ENCODE measurements at regions not wholly inside any gene's neighbourhood (a gene's known extent, or its start where the extent isn't known, plus 50 kb on each side); places are given as distances from the start of the nearest gene placed in this dataset.

DNA sequence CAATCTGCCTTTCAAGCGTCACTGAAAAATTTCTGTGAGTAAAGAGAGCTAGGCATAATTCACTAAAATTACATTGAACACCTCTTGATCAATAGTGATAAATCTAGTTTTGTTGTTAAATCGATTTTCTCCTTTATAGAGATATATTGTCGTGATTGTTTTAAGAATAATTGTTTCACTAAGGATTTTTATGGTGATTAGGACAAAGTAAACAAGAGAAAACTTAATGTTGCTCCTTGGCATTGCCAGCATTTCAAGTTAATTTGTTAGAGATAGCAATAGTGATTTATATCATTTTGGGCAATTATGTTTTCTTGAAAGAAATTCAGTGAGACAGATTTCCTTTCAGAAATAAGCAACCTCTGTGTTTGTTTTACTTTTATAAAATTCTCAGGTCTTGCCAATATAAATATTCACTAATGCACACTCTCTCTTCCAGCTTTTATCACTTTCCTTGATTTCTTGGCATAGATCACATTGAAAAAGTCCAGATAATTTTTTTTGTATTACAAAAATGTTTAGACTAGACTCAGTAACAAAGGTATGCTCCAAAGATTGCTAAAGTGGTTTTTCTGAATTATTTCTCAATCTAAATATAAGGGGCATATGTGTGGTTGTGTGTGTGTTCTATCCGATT is 538.7 kb downstream of the TFEC start:
- Histone ChIP-seq H3K4me3 (no peak overlapping the region), H3K27ac (no peak overlapping the region), H3K4me1 (no peaks in the 10 kb centered on the region), H3K9me3 (no peaks in the 10 kb centered on the region), H3K36me3 (no peaks in the 10 kb centered on the region), H3K27me3 (ENCODE audit: low read depth) (no peaks in the 10 kb centered on the region)
- ATAC-seq = no peak
- TF ChIP-seq CTCF (IDR thresholded peaks at IDR 0.05) = no peak
- DNase-seq = no peak
- intact Hi-C loops (cut with DNase I) = no loop called here

DNA sequence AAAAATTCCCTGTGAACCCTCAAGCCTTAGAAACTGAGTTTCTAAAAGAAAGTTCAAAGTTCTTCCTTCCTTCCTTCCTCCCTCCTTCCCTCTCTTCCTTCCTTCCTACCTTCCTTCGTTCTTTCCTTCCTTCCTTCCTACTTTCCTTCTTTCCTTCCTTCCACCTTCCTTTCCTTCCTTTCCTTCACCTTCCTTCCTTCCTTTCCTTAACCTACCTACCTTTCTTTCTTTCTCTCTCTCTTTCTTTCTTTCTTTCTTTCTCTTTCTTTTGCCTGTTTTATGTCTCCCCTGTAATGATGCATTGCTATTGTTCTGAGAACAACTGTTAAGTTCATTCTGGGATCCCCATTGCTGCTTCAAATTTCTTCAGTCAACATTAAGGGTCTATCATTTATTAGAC is 551.1 kb downstream of the TFEC start:
- intact Hi-C loops (cut with DNase I) = no loop called here
- ATAC-seq = no peak
- TF ChIP-seq CTCF (IDR thresholded peaks at IDR 0.05) = no peak
- no peaks in the 10 kb centered on the region for H3K36me3 ChIP-seq
- no peak overlapping the region for H3K4me3 ChIP-seq
- peaks cover 19% of the 10 kb centered on the region for H3K27me3 ChIP-seq (ENCODE audit: low read depth)
- H3K9me3 ChIP-seq = no peaks in the 10 kb centered on the region
- no peak for DNase-seq
- no peaks in the 10 kb centered on the region for H3K4me1 ChIP-seq
- H3K27ac ChIP-seq = no peak overlapping the region

- ATAC-seq (no peak), DNase-seq (no peak)
- TF ChIP-seq CTCF (IDR thresholded peaks at IDR 0.05) = no peak
- H3K4me1 ChIP-seq = no peaks in the 10 kb centered on the region
- no peaks in the 10 kb centered on the region for H3K36me3 ChIP-seq
- no peaks in the 10 kb centered on the region for H3K9me3 ChIP-seq
- H3K27ac ChIP-seq = no peak overlapping the region
- intact Hi-C loops (cut with DNase I) = no loop called here
- no peak overlapping the region for H3K4me3 ChIP-seq
- peaks cover 19% of the 10 kb centered on the region for H3K27me3 ChIP-seq (ENCODE audit: low read depth)
Observed at GRCh38 chr7:115478426-115478825, 552.1 kb downstream of the TFEC start.

- H3K4me3 ChIP-seq = peak overlapping the region; percentile 46
- TF ChIP-seq CTCF (IDR thresholded peaks at IDR 0.05) = no peak
- intact Hi-C loops (cut with DNase I) = no loop called here
Observed at GRCh38 chr7:115477193-115477651, 553.3 kb downstream of the TFEC start.

GRCh38 chr7:115476671-115477181 is 553.8 kb downstream of the TFEC start:
- no peaks in the 10 kb centered on the region for H3K9me3 ChIP-seq
- no peak overlapping the region for H3K27ac ChIP-seq
- H3K27me3 ChIP-seq (ENCODE audit: low read depth) = peaks cover 19% of the 10 kb centered on the region
- TF ChIP-seq CTCF (IDR thresholded peaks at IDR 0.05) = no peak
- H3K4me3 ChIP-seq = peak overlapping the region; percentile 46
- no peaks in the 10 kb centered on the region for H3K4me1 ChIP-seq
- intact Hi-C loops (cut with DNase I) = no loop called here
- DNase-seq = no peak
- H3K36me3 ChIP-seq = no peaks in the 10 kb centered on the region
- ATAC-seq = no peak

More at GRCh38 chr7:115477193-115477651, 553.3 kb downstream of the TFEC start:
- Histone ChIP-seq H3K36me3 (no peaks in the 10 kb centered on the region), H3K27ac (no peak overlapping the region), H3K9me3 (no peaks in the 10 kb centered on the region), H3K4me1 (no peaks in the 10 kb centered on the region), H3K27me3 (ENCODE audit: low read depth) (peaks cover 19% of the 10 kb centered on the region)
- ATAC-seq (peak; percentile 62 to 65), DNase-seq (peak; percentile 44)

Data from lower lobe of right lung (tissue), 2 donors.